SJCRH30 (cell line): ENCODE measurements at regions not wholly inside any gene's neighbourhood (a gene's known extent, or its start where the extent isn't known, plus 50 kb on each side); places are given as distances from the start of the nearest gene placed in this dataset.

Source experiments
- DNase-seq, 2 experiments: peaks; one replicate each; pipeline ENCODE4 v3.0.0-alpha.2; 2015 to 2020
- H3K27ac ChIP-seq: fragments of 250-450 bp; sonication (Bioruptor Pico); 2 replicates; pipeline ENCODE4 v1.5.1; 2020; ENCODE audit warnings: mild to moderate bottlenecking, moderate library complexity
- H3K27me3 ChIP-seq: fragments of 250-450 bp; sonication (Bioruptor Pico); 2 replicates; pipeline ENCODE4 v1.5.1; 2020; ENCODE audit warnings: mild to moderate bottlenecking, moderate library complexity
- H3K36me3 ChIP-seq: fragments of 250-450 bp; sonication (Bioruptor Pico); 2 replicates; pipeline ENCODE4 v1.5.1; 2020; ENCODE audit warnings: mild to moderate bottlenecking, moderate library complexity
- H3K4me1 ChIP-seq: fragments of 250-450 bp; sonication (Bioruptor Pico); 2 replicates; pipeline ENCODE4 v1.5.1; 2020; ENCODE audit warnings: mild to moderate bottlenecking, moderate library complexity
- H3K4me3 ChIP-seq: fragments of 250-450 bp; sonication (Bioruptor Pico); 2 replicates; pipeline ENCODE4 v1.5.1; 2020; ENCODE audit warnings: mild to moderate bottlenecking, moderate library complexity
- H3K9me3 ChIP-seq: fragments of 250-450 bp; sonication (Bioruptor Pico); replicated peaks from 2 replicates; pipeline ENCODE4 v1.5.1; 2020; ENCODE audit warnings: mild to moderate bottlenecking, moderate library complexity

GRCh38 chr4:130449741-130450140 is 1353.8 kb downstream of the C4orf33 start:
- no peaks in the 10 kb centered on the region for H3K27me3 ChIP-seq
- H3K4me1 ChIP-seq, result no peaks in the 10 kb centered on the region
- DNase-seq, result no peak
- no peak overlapping the region for H3K4me3 ChIP-seq
- H3K36me3 ChIP-seq, result no peaks in the 10 kb centered on the region
- H3K27ac ChIP-seq, result no peak overlapping the region
- no peaks in the 10 kb centered on the region for H3K9me3 ChIP-seq

- Histone ChIP-seq H3K4me3 (no peak overlapping the region), H3K27me3 (no peaks in the 10 kb centered on the region), H3K27ac (peak overlapping the region; percentile 27), H3K9me3 (no peaks in the 10 kb centered on the region), H3K4me1 (peaks cover 14% of the 10 kb centered on the region), H3K36me3 (no peaks in the 10 kb centered on the region)
- DNase-seq, result peak; percentile 27 to 65
Measured at GRCh38 chr4:130468340-130468739, 1372.4 kb downstream of the C4orf33 start.

- Histone ChIP-seq H3K27me3 (no peaks in the 10 kb centered on the region), H3K36me3 (no peaks in the 10 kb centered on the region), H3K27ac (no peak overlapping the region), H3K4me3 (no peak overlapping the region), H3K4me1 (no peaks in the 10 kb centered on the region), H3K9me3 (no peaks in the 10 kb centered on the region)
- no peak for DNase-seq
Measured at GRCh38 chr4:130478406-130478805, 1382.5 kb downstream of the C4orf33 start.

GRCh38 chr4:130479020-130479419 is 1383.1 kb downstream of the C4orf33 start:
- Histone ChIP-seq H3K27ac (no peak overlapping the region), H3K27me3 (no peaks in the 10 kb centered on the region), H3K4me1 (no peaks in the 10 kb centered on the region), H3K4me3 (no peak overlapping the region), H3K36me3 (no peaks in the 10 kb centered on the region), H3K9me3 (no peaks in the 10 kb centered on the region)
- DNase-seq, result no peak

- no peaks in the 10 kb centered on the region for H3K27me3 ChIP-seq
- no peak overlapping the region for H3K4me3 ChIP-seq
- H3K36me3 ChIP-seq, result no peaks in the 10 kb centered on the region
- H3K4me1 ChIP-seq, result no peaks in the 10 kb centered on the region
- no peaks in the 10 kb centered on the region for H3K9me3 ChIP-seq
- no peak for DNase-seq
- no peak overlapping the region for H3K27ac ChIP-seq
Measured at GRCh38 chr4:130479674-130480073, 1383.7 kb downstream of the C4orf33 start.

GRCh38 chr4:130484826-130485225 is 1388.9 kb downstream of the C4orf33 start:
- no peaks in the 10 kb centered on the region for H3K4me1 ChIP-seq
- H3K27ac ChIP-seq, result no peak overlapping the region
- no peaks in the 10 kb centered on the region for H3K27me3 ChIP-seq
- H3K9me3 ChIP-seq, result no peaks in the 10 kb centered on the region
- H3K36me3 ChIP-seq, result no peaks in the 10 kb centered on the region
- no peak for DNase-seq
- H3K4me3 ChIP-seq, result no peak overlapping the region

- no peak for DNase-seq
- Histone ChIP-seq H3K4me1 (no peaks in the 10 kb centered on the region), H3K4me3 (no peak overlapping the region), H3K36me3 (no peaks in the 10 kb centered on the region), H3K9me3 (no peaks in the 10 kb centered on the region), H3K27me3 (no peaks in the 10 kb centered on the region), H3K27ac (no peak overlapping the region)
Measured at GRCh38 chr4:130485371-130485770, 1389.4 kb downstream of the C4orf33 start.

GRCh38 chr4:130486186-130486585 is 1390.2 kb downstream of the C4orf33 start:
- H3K9me3 ChIP-seq, result no peaks in the 10 kb centered on the region
- no peak for DNase-seq

GRCh38 chr4:130486841-130487240 is 1390.9 kb downstream of the C4orf33 start:
- no peak for DNase-seq
- Histone ChIP-seq H3K4me1 (no peaks in the 10 kb centered on the region), H3K27ac (no peak overlapping the region), H3K9me3 (no peaks in the 10 kb centered on the region), H3K36me3 (no peaks in the 10 kb centered on the region), H3K27me3 (no peaks in the 10 kb centered on the region), H3K4me3 (no peak overlapping the region)

More at GRCh38 chr4:130486186-130486585, 1390.2 kb downstream of the C4orf33 start:
- Histone ChIP-seq H3K4me1 (no peaks in the 10 kb centered on the region), H3K27ac (no peak overlapping the region), H3K4me3 (no peak overlapping the region), H3K27me3 (no peaks in the 10 kb centered on the region), H3K36me3 (no peaks in the 10 kb centered on the region)

- Histone ChIP-seq H3K36me3 (no peaks in the 10 kb centered on the region), H3K4me1 (no peaks in the 10 kb centered on the region)
- DNase-seq, result no peak
Measured at GRCh38 chr4:130510661-130511060, 1414.7 kb downstream of the C4orf33 start.

GRCh38 chr4:130511776-130512175 is 1415.8 kb downstream of the C4orf33 start:
- H3K4me1 ChIP-seq, result no peaks in the 10 kb centered on the region
- no peaks in the 10 kb centered on the region for H3K27me3 ChIP-seq
- H3K4me3 ChIP-seq, result no peak overlapping the region
- no peak for DNase-seq
- no peaks in the 10 kb centered on the region for H3K9me3 ChIP-seq
- H3K36me3 ChIP-seq, result no peaks in the 10 kb centered on the region
- H3K27ac ChIP-seq, result no peak overlapping the region

More at GRCh38 chr4:130510661-130511060, 1414.7 kb downstream of the C4orf33 start:
- Histone ChIP-seq H3K27me3 (no peaks in the 10 kb centered on the region), H3K27ac (no peak overlapping the region), H3K9me3 (no peaks in the 10 kb centered on the region), H3K4me3 (no peak overlapping the region)

- Histone ChIP-seq H3K27me3 (no peaks in the 10 kb centered on the region), H3K36me3 (no peaks in the 10 kb centered on the region), H3K4me3 (no peak overlapping the region), H3K4me1 (no peaks in the 10 kb centered on the region), H3K27ac (no peak overlapping the region), H3K9me3 (no peaks in the 10 kb centered on the region)
- no peak for DNase-seq
Measured at GRCh38 chr4:130524057-130524456, 1428.1 kb downstream of the C4orf33 start.

GRCh38 chr4:130530505-130530904 is 1434.6 kb downstream of the C4orf33 start:
- DNase-seq, result no peak
- H3K9me3 ChIP-seq, result no peaks in the 10 kb centered on the region
- H3K27ac ChIP-seq, result no peak overlapping the region
- no peaks in the 10 kb centered on the region for H3K4me1 ChIP-seq
- no peaks in the 10 kb centered on the region for H3K27me3 ChIP-seq
- no peak overlapping the region for H3K4me3 ChIP-seq
- H3K36me3 ChIP-seq, result no peaks in the 10 kb centered on the region

- Histone ChIP-seq H3K4me1 (no peaks in the 10 kb centered on the region), H3K9me3 (no peaks in the 10 kb centered on the region), H3K27ac (no peak overlapping the region), H3K27me3 (no peaks in the 10 kb centered on the region), H3K36me3 (no peaks in the 10 kb centered on the region), H3K4me3 (no peak overlapping the region)
- no peak for DNase-seq
Measured at GRCh38 chr4:130534651-130535050, 1438.7 kb downstream of the C4orf33 start.

GRCh38 chr4:130542953-130543352 is 1447.0 kb downstream of the C4orf33 start:
- no peaks in the 10 kb centered on the region for H3K36me3 ChIP-seq
- peak; percentile 3 to 19 for DNase-seq
- H3K4me3 ChIP-seq, result no peak overlapping the region
- no peaks in the 10 kb centered on the region for H3K9me3 ChIP-seq
- no peaks in the 10 kb centered on the region for H3K4me1 ChIP-seq
- no peaks in the 10 kb centered on the region for H3K27me3 ChIP-seq
- no peak overlapping the region for H3K27ac ChIP-seq

- Histone ChIP-seq H3K9me3 (no peaks in the 10 kb centered on the region), H3K36me3 (no peaks in the 10 kb centered on the region), H3K4me3 (no peak overlapping the region), H3K27ac (no peak overlapping the region), H3K27me3 (no peaks in the 10 kb centered on the region), H3K4me1 (no peaks in the 10 kb centered on the region)
- no peak for DNase-seq
Measured at GRCh38 chr4:130545171-130545570, 1449.2 kb downstream of the C4orf33 start.
